ENCODE measurements at regions not wholly inside any gene's neighbourhood (a gene's known extent, or its start where the extent isn't known, plus 50 kb on each side); places are given as distances from the start of the nearest gene placed in this dataset.

DNA sequence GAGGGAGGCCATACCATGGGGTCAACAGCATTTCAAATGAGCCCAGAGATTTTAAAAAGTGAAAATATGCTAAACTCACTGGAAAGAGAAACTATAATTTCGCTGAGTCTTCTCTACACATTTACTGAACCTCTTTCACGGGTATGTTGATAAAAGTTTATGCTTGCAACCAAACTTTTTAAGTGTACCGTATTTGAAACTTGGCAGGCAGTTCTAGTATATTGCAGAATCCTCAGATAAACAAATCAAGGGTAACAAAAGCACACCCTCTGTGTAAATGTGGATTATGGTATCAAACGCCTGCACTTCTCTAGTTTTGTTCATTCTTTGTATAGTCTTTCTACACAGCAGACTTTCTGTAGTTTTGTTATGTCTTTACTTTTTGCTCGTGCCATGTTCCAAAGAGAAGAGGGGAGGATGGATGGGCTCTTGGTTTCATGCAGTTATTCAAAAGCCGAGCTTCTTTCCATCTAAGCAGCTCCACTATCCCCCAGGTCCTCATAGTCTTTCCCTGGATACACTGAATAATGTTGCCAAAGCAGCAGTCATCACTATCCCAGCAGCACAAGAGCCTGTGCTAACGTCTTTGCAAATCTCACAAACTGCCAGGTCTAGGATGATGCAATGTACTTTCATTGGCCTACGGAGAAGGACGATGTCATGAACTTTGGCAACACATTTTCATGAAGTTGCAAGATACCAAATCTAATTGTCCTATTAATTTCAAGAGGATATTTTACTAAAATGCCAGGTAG lies 131.2 kb downstream of the MPP7 start:
- TF ChIP-seq, protein P1, sequence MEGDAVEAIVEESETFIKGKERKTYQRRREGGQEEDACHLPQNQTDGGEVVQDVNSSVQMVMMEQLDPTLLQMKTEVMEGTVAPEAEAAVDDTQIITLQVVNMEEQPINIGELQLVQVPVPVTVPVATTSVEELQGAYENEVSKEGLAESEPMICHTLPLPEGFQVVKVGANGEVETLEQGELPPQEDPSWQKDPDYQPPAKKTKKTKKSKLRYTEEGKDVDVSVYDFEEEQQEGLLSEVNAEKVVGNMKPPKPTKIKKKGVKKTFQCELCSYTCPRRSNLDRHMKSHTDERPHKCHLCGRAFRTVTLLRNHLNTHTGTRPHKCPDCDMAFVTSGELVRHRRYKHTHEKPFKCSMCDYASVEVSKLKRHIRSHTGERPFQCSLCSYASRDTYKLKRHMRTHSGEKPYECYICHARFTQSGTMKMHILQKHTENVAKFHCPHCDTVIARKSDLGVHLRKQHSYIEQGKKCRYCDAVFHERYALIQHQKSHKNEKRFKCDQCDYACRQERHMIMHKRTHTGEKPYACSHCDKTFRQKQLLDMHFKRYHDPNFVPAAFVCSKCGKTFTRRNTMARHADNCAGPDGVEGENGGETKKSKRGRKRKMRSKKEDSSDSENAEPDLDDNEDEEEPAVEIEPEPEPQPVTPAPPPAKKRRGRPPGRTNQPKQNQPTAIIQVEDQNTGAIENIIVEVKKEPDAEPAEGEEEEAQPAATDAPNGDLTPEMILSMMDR (IDR thresholded peaks at IDR 0.05; ENCODE audit: low read depth, low read length, missing control alignments), result no peak
- no peak for DNase-seq (ENCODE audit: extremely low read depth, low read depth)
- H3K4me3 ChIP-seq (replicated peaks; ENCODE audit: low read depth, low read length), result no peak overlapping the region

DNA sequence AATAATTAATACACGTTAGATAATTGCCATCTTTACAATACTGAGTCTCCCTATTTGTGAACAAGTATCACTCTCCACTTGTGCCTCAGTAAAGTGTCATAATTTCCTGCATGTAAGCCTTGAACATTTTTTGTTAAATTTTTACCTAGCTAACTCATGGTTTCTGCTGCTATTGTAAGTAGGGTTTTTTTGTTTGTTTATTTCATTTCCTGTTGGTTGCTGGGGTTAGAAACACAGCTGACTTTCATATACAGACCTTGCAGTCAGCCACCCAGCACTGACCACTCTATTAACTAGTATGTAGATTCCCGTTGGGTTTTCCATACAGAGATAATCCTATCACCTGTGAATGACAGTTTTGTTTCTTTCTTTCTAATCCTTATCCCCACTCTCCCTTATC lies 133.3 kb downstream of the MPP7 start:
- no peak overlapping the region for H3K4me3 ChIP-seq (replicated peaks; ENCODE audit: low read depth, low read length)
- no peak for DNase-seq (ENCODE audit: extremely low read depth, low read depth)
- TF ChIP-seq, protein P1 (IDR thresholded peaks at IDR 0.05; ENCODE audit: low read depth, low read length, missing control alignments), result no peak

DNA sequence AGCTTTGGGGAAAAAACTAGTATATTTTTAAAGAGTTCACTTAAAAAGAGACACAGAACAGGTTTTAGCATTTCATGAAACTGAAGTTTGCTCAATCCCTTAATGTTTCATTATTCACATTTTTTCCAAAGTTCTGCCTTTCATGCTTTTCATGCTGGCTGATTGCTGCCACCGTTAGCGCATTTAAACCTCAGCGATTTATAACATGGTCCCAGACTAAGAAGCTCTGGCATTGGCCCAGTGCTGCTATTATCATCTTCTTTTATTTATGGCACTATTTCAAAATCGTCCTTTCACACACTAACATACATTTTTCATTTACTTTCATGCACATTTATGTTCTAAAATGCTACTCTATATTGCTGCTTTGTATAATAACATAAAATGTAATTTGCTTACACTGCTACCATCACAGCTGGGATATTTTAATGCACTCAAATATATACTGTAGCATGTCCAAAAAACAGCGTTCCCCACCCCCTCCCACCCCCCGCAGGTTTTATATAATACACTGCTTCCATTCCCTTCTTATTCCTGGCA lies 141.9 kb downstream of the MPP7 start:
- TF ChIP-seq, protein P1 (IDR thresholded peaks at IDR 0.05; ENCODE audit: low read depth, low read length, missing control alignments), result no peak
- no peak overlapping the region for H3K4me3 ChIP-seq (replicated peaks; ENCODE audit: low read depth, low read length)
- DNase-seq (ENCODE audit: extremely low read depth, low read depth), result no peak

DNA sequence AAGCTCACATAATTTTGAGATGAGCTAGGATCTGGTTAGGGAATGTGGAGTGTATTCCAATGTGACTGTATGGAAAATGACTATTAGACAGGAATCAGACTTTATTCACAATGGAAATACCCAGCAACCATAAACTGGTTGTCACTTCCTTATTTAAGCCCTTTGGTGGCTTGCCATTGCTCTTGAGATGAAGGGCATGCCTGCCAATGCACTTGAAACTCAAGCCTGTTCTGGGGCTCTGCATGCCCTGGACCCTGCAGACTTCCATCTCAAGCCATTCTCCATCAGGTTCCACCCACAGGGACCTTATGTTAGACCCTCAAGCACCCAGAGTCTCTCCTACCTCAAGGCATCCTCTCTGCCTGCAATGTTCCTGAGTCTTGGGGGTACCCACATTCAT lies 145.5 kb downstream of the MPP7 start:
- TF ChIP-seq, protein P1 (IDR thresholded peaks at IDR 0.05; ENCODE audit: low read depth, low read length, missing control alignments), result no peak
- no peak for DNase-seq (ENCODE audit: extremely low read depth, low read depth)
- no peak overlapping the region for H3K4me3 ChIP-seq (replicated peaks; ENCODE audit: low read depth, low read length)

DNA sequence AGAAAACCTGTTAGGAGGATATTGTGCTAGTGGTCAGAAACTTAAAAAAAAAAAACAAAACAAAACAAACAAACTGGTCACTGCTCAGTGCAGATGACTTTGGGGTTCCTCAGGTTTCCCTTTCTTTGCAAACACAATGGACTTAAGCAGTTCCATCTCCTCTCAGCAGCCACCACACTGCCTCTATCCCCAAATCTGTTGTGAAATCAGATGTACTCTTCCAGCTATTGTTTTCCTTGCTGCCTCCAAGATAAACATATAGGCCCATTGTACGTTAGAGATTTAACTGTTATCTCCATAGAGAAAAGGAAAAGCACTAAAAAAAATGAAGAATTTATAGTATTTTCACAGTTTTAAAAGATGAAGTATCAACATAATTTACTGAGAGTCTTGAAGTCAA lies 147.1 kb downstream of the MPP7 start:
- H3K4me3 ChIP-seq (replicated peaks; ENCODE audit: low read depth, low read length), result no peak overlapping the region
- TF ChIP-seq, protein P1 (IDR thresholded peaks at IDR 0.05; ENCODE audit: low read depth, low read length, missing control alignments), result no peak
- DNase-seq (ENCODE audit: extremely low read depth, low read depth), result no peak

DNA sequence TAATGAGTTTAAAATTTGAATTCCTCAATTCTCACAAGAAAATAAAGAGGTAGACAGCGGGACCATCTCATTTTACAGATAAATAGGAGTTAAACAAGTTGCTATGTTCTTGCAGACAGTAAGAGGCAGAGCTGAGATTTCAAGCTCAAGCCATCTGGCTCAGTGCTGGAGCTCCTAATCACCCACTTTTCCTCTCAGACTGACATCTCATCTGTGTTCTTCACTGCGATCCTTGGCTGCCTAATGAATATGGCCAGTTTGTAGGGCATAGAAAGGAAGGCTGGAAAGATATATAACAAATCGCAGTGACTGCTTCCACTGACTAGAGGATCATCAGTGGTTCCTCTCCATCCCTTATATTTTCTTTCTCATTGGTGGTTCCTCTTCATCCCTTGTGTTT lies 151.2 kb downstream of the MPP7 start:
- TF ChIP-seq, protein P1 (IDR thresholded peaks at IDR 0.05; ENCODE audit: low read depth, low read length, missing control alignments), result no peak
- no peak for DNase-seq (ENCODE audit: extremely low read depth, low read depth)
- H3K4me3 ChIP-seq (replicated peaks; ENCODE audit: low read depth, low read length), result no peak overlapping the region

All from HFF-Myc (cell line).